ENCODE measurements at regions not wholly inside any gene's neighbourhood (a gene's known extent, or its start where the extent isn't known, plus 50 kb on each side); places are given as distances from the start of the nearest gene placed in this dataset.
"Not testable (repeated sequence)": the region's sequence is repeated elsewhere in the genome, so short reads cannot be mapped to it uniquely, and the experiment has no call there.

DNA sequence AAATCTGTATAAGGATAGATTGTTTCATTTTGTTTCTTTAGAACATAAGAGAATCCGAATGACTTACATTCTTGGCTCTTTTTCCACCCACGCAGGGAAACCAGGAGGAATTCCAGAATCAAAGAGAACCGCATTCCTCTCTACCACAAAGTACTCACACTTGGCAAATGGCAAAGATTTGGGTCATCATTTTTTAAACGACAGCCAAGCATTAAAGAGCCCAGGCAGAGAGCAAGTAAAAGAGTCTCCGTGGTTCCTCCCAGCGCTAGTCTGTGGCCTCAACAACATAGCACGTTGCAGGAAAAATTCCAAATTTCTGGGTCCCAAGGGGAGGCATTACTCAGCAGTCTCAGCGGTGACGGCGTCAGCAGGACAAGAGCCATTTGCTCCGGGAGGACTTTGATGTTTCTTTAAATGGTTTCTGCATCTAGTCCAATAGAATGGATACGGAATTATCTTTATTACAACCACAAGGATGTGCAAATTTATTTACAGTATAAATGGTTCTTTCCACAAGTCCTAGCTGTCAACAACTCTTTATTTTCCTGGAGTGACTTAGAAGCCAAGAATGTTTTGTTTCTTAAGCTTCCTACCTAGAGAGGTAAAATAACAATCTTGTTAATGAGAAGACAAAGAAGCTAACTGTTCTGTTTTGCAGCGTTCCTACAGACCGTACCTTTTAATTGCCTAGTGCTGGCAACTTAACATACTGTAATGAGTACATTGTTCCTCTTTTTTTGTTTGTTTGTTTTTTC is 232.5 kb downstream of the SKIDA1 start:
- peak; percentile 81 for DNase-seq (ENCODE audit: low spot score)

DNA sequence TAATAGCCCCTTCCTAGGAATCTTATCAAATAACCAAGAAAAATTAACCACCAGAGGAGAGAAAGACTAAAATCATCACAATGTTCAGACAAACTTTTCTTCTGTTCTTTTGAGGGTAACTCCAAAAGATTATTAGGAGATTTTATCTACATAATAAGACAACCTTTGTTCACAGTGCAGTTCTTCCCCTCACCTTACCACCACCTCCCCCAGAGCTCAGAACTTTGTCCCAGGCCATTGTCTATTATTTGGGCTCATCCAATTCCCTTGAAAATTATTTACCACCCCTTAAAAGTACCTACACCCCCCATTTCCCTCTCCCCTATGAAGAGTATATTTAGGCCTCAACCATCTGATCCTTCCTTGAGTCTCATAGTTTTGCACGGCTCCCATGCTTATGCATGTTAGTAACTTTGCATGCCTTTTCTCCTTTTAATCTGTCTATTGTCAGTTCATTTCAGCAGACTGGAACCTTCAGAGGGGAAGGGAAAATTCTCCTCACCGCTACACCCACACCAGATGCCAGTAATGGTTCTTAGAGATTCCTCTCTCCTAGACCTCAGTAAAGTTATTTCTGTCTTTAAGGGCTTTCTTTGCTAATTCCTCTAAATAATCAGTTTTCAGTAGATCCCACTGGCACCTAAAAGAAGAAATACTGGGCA is 234.9 kb downstream of the SKIDA1 start:
- no peak for DNase-seq (ENCODE audit: low spot score)

DNA sequence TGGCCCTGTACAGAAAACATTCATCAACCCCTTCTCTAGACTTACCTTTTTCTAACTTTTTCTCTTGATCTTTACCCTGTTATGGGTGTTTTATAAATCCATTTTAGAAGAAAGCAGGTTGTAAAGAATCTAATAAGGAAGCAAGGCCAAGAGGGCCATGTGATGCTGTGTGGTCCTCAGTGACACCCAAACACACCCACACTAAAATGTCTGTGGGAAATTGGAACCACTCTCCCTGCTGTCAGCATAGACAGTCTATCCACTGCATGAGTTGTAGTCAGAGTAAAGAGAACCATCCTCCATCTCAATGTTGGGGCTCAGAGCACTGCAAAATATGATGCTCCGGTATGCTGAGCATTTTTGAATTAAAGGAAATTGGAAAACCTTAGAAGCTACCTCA is 235.5 kb downstream of the SKIDA1 start:
- no peak for DNase-seq (ENCODE audit: low spot score)

DNA sequence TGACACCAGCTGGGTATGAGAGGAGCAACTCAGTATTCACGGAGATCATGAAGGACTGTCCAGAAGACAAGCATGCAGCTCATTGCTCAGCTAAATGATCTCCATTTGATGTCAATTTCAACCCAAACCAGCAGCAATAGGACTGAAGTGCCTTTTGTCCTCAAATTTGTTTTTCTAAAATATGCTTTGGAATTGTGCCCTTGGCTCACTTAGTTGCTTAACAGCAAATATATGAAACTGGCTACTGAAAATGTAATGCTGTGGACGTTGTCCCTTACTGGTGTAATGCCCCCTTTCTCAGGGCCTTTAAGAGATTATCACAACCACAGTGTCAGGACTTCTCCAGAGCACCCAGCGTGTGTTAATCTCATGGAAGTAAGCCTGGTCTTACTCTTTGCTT is 236.2 kb downstream of the SKIDA1 start:
- no peak for DNase-seq (ENCODE audit: low spot score)

DNA sequence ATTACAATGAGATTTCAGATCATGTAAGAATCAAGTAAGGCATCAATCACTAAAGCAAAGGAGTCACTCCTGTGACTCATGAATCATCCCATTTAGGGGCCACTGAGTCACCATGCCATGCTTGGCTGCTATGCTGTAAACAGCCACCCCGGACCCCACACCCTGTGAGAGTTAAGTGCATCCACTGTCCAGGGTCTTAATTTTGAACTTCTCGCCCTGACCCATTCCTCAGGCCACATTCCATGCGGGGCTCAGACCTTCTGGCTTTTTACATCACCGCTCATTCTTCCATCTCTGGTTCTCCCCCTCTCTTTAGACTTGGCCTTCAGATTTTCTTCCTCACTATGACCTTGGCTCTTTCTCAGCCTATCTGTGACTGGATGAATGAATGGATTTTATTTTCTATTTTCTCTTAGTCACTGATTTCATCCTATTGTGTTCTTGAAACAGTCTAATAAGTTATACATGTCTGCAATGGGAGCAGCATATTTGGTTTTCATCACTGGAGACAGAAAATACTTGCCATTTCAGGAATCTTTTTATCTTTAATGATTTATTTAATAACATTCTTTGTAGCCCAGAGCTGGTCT is 239.6 kb downstream of the SKIDA1 start:
- DNase-seq (ENCODE audit: low spot score): no peak

DNA sequence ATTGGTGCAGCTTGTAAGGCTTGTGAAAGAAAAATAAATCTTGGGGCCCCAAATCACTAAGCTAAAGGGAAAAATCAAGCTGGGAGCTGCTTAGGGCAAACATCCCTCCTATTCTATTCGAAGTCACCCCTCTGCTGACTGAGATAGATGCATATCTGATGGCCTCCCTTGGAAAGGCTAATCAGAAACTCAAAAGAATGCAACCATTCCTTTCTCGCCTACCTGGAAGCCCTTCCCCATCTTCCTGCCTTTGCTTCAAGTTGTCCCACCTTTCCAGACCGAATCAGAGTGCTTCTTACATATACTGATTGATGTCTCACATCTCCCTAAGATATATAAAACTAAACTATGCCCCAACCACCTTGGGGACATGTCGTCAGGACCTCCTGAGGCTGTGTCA is 240.3 kb downstream of the SKIDA1 start:
- no peak for DNase-seq (ENCODE audit: low spot score)

DNA sequence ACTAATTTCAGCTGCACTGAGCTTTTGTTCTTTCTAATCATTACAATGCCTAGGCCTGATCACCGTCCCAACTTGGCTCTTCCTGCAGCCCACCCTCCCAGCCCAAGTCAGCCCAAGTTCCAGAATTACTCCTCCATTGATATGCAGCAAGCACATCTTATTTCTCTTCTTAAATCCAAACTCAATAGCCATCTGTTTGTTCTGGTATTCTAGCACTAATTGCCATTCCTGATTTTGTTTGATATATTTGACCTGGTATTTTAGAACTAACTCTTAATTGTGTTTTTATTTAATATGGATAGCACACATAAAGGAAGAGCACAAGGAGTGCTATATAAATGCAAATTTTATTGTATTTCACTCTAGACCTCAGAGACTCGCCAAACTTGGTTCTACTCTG is 241.2 kb downstream of the SKIDA1 start:
- DNase-seq (ENCODE audit: low spot score): no peak

DNA sequence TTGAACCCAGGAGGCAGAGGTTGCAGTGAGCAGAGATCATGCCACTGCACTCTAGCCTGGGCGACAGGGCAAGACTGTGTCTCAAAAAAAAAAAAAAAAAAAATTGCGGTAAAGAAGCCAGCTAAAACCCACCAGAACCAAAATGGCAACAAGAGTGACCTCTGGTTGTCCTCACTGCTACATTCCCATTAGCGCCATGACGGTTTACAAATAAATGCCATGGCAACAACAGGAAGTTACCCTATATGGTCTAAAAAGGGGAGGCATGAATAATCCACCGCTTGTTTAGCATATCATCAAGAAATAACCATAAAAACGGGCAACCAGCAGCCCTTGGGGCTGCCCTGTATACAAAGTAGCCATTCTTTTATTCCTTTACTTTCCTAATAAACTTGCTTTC is 242.4 kb downstream of the SKIDA1 start:
- DNase-seq (ENCODE audit: low spot score): not testable (repeated sequence)

DNA sequence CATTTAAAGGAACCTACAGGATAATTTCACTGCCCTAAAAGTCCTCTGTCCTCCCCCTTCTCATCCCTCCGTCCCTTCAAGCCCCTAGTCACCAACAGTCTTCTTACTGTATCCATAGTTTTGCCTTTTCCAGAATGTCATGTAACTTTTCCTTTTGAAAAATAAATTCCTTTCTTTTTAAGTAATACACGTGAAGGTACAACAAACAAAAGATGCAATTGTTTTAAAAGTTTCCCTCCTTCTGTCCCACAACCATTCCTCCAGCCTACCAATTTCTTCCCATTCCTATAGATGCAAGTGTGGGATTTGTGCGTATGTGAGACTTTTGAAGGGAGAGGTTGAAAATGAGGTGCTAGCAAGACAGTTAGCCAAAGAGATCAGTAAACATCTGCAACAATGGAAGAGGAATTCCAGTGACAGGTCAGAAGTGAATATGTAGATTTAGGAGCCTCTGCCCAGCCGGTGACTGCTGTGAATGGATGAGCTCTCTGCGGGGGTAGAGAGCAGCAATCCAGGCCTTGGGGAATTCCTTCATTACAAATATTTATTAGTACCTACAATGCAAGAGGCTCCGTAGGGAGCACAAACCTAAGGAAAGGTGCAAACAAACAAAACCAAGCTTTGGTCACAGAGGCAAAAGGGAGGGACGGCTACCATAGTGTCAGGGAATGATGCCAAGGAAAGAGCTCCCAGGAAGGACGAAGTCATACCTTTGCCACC is 243.6 kb downstream of the SKIDA1 start:
- no peak for DNase-seq (ENCODE audit: low spot score)

DNA sequence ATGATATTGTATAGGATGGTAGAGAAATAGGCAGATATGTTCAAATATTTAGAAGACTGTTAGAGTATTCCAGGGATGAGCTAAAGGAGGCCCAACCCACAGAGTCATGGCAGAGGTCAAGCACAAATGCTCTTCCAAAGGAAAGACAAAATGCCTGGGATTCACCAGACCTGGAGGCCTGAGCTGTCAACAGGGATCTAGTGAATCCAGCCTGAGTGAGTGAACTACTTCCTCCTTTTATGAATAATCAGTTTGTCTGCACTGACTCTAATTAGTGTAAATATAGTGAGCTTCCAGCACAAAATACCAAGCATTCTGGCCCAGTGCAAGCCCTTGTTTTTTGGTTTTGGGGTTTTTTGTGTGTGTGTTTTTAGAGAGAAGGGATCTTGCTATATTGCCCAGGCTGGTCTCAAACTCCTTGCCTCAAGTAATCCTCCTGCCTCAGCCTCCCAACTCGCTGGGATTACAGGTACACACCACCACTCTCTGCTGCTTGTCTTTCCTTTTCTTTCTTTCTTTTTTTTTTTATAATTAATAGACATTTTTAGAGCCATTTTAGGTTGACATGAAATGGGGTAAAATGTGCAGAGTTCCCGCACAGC is 244.4 kb downstream of the SKIDA1 start:
- no peak for DNase-seq (ENCODE audit: low spot score)

DNA sequence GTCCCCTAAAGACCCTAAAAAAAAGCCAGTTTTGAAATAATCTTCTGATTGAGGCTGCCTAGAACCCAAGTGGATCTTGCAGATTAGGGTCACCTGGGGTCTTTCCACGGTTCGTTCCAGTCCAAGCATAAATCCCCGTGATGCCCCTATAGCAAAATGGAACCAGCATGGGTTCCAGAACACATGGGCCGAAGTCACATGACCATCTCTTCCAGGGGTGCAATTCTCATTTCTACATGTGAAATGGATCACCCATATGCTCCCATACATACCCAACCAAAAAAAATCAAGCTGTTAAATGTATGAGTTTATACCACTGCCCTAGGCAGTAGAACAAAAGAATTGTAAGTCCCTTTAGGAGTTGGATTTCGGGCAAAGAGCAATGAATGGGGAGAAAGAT is 245.4 kb downstream of the SKIDA1 start:
- no peak for DNase-seq (ENCODE audit: low spot score)

DNA sequence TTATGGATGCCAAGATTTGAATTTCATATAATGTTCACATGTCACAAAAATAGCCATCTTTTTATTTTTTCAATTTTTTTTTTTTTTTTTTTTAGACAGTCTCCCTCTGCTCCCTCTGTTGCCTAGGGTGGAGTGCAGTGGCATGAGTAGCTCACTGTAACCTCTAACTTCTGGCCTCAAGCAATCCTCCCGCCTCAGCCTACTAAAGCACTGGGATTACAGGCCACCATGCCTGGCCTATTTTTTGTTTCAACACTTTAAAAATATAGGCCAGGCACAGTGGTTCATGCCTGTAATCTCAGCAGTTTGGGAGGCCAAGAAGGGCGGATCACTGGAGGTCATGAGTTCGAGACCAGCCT is 246.3 kb downstream of the SKIDA1 start:
- DNase-seq (ENCODE audit: low spot score): no peak

DNA sequence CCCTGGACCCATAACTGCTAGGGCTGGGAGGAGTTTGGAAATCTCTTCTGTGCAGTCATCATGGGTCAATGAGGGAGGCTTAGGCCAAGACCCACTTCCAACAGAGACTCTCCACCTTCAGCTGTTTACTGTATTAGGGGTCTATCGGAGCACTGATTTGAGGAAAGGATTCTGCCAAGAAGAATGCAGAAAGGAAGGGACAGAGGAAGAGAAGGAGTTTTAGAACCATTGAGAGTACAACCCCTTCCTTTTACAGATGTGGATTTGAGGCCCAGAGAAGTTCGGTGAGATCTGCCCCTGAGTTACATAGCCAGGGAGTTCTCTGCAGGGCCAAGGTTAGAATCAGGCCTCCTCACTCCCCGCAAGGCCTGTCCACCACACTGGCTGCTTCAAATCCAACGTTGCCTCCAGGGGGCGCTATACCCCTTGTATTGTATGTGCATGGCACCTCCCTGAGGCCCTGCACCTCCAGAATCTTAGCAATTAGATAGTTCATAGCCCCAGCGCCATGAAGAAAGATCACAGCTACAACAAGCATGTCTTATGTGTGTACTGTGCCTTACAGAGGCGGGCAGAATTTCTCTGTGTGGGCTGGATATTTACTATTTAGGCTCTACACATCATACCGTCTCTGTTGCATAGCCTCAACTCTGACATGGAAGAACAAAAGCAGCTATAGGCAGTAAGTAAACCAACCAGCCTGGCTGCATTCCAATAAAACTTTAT is 246.8 kb downstream of the SKIDA1 start:
- peak; percentile 78 for DNase-seq (ENCODE audit: low spot score)

DNA sequence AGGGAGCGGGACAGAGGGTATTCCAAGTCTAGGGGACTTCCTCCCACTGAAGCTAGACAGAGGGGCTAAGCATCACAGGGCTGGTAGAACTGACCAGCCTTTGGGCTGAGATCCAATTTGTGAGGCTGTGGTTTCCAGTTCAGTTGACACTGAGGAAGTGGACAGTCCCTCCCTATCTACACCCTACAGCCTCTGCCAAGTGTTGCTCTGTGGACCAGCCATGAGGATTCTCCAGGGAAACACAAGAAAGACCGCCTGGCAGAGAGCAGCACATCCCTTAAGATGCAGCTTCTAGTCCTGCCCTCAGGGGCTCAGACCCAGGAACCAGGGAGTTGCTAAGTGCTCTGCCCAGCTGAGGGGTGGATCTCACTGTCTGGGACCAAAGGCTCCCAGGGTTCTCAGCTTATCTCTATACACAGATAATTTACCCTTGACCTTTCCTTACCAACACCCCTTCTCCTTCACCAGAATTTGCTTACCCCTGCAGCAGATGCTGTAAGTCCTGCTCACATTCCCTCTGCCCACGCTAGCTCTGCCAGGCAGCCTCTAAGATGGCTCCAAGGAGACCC is 252.0 kb downstream of the SKIDA1 start:
- DNase-seq (ENCODE audit: low spot score): no peak

DNA sequence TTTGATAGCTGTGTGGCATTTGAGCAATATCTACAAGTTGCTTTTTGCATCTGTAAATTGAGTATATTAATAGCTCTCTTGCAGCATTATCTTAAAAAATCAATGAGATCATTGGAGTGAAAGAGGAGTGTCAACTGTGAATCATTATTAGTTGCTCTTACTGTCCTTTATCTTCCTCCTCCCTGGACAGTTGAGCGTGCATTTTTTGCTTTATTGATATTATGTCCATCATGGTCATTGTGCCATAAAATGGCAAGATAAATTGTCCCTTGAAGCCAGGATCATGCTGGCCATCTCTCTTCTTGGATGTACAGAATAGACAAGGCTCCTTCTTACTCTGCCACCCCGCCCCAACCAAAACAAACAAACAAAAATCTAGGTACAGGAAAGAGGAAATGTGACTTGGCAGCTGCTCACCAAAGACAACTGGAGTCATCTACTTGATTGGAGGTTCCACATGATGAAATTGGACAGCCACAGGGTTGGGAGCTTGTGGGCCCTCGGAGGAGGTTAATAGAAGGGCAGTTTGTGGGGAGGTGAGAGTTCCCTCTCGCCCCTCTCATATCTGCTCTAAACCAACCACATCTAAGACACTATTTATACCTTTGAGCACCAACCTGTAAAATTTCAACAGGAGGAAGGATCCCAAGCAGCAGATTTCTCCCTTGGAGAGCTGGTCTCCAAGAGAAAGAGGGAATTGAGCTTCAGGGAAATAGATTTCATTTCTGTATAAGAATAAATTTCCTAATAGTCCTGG is 252.7 kb downstream of the SKIDA1 start:
- DNase-seq (ENCODE audit: low spot score): no peak

DNA sequence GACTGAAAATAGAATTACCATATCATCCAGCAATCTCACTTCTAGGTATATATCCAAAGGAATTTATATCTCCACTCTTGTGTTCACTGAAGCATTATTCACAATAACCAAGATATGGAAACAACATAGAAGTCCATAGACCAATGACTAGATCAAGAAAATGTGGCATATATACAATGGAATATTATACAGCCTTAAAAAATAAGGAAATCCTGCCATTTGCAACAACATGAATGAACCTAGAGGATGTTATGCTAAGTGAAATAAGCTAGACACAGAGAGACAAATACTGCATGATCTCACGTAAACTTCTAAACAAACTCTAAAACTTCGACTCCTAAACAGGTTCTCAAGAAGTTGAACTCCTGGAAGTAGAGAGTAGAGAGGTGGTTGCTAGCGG is 254.5 kb downstream of the SKIDA1 start:
- no peak for DNase-seq (ENCODE audit: low spot score)

DNA sequence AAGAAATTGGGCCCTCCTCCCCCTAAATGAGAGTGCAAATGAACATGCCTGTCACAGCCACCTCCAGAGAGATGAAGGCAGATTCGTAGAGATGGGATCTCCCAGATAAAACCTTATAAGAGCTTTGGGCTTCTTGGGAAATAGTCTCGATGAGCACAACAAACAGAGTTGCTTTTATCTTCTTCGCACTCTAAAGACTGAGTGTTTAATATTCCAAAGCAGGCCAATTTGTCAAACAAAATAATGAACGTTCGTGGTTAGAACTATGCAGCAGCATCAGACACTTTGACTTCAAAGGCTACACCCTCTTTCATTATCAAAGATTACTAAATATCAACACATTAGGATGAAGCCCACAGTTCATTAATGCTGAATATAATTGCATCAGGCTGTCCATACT is 256.2 kb downstream of the SKIDA1 start:
- no peak for DNase-seq (ENCODE audit: low spot score)

DNA sequence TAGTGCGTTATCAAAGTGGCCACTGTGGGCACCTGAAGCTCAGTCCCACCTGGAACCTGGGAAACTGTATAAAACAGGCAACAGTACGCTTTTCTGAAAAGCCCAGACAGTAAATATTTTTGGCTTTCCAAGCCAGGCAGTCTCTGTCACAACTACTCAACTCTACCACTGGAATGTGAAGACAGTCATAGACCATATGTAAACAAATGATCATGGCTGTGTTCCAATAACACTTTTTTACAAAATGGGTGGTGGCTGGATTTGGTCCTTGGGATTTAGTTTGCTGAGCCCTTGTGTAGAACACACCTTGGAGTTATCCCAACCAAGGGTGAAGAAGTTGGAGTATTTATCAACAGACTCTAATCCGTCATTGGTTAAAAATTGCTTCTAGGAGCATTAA is 259.9 kb downstream of the SKIDA1 start:
- no peak for DNase-seq (ENCODE audit: low spot score)

DNA sequence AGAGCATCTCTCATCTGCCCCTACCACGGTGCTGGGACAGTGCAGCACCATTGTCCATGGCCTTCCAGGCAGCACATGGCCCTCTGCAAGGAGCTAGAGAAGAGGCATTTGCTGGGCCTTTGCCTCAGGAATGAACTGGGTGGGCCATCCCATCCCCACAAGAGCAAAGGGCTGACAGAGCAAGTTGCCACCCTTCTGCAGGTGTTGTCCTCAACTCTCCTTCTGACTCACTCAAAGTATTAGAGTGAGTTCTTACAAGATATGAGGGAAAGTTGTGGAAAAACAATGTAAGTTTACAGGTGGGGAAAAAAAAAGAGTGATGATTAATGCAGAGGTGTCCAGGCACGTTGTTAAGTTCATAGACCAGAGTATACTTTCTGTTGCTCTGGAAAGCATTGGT is 261.2 kb downstream of the SKIDA1 start:
- no peak for DNase-seq (ENCODE audit: low spot score)

DNA sequence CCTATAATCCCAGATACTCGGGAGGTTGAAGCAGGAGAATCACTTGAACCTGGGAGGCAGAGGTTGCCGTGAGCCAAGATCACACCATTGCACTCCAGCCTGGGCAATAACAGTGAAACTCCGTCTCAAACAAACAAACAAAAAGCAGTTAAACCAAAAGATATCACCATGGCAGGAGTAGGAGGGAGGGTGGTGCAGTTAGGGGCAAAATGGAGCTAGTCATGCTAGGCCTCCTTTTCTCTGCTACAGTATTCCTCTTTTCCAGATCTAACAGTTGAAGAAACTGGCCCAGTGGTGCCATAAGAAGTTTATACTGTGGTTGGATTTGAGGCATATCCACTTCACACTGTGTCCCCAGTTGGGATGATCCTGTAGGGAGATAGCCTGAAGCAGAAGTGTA is 261.6 kb downstream of the SKIDA1 start:
- no peak for DNase-seq (ENCODE audit: low spot score)

Measured in AG08396 (cell line).